Eye (tissue), 1 donor: ENCODE measurements at regions not wholly inside any gene's neighbourhood (a gene's known extent, or its start where the extent isn't known, plus 50 kb on each side); places are given as distances from the start of the nearest gene placed in this dataset.

ENCODE experiments used
- DNase-seq: peaks from one replicate; pipeline ENCODE4 v3.0.0-alpha.2; 2015

DNA sequence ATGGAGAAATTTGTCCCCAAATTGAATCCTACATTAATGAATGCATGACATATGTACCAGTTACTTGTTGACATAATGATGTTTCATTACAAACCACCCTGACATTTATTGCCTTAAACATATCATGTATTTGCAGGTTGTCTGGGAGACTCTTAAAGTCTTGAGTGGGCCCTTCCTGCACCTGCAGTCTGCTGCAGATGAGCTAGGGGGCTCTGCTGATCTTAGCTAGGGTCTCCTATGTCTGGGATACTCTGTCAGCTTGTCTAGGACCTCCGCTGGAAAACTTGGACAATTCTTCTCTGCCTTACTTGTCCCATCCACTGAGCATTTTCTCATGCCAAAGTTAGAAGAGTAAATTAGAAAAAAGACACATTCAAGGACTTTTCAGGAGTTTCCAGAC, 581.6 kb downstream of the HAO1 start:
- DNase-seq: no peak

DNA sequence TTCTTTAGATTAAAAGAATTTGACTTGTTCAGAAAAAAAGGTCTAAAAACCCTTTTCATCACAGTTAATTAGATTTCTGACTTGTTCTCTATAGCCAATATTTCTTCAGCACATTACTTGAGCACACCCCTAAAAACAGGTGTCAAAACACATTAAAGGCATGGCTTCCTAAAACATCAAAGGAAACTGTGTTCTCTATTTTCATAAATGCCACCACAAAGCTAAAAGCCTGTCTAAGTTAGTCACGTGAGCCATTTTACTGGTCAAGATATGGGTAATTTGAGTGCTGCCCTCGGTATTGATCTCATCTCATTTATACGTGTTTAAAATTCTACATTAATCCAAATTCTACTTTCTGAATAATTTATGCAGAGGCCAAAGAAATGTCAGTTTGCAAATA, 580.5 kb downstream of the HAO1 start:
- DNase-seq: peak; percentile 31

DNA sequence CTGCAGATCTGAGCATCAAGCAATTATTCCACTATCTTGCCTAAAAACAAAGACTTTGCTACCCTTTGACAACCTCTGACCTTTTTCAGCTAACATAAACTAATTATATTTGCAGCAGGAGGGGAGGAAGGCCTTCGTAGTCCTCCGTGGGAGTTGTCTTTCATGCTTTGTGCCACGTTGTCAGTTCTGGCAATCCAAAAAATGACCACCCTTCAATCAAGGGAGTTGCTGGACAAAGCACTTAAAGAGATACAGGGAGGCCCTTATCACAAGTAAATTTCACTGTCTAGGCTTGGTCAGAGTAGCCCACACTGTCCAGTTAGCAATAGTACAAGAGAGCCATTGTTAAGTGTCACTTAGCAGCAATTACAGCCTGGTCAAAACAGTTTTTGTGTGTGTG, 578.9 kb downstream of the HAO1 start:
- DNase-seq: peak; percentile 88

DNA sequence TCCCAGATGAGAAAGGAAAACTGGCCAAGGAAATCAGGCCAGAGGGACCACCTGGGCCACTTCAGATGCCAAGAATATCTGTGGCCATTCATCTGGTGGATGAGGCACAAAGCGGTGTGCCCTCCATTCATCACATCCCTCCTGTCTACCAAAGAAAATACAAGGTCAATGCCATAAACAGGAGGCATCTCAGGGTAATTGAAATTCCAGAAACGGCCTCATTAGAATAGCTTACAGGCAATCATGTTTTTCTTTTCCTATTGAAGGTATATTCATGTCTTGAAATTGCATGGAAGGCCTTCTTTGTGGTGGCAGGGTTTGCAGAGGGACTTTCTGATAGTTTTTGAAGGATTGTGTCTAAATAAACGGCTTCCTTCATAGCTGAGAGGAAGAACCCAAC, 578.3 kb downstream of the HAO1 start:
- DNase-seq: peak; percentile 56

DNA sequence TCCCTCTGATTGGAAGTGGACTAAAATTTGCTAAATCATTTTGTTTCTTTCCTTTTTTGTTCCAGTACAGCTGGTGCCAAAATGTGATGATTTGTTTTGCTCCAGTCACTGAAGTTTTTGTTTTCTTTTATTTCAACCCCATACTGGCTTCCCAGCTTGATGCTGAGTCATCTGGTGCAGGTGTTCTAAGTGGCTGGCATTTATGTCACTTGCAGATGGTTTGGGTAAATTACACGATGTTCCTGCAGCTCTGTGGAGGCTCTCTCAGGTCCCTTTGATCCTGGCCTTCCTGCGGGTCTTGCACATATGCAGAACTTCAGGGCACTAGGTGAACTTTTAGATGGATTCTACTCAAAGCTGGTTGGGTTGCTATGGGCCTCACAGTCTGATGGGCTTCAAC, 577.7 kb downstream of the HAO1 start:
- DNase-seq: no peak

DNA sequence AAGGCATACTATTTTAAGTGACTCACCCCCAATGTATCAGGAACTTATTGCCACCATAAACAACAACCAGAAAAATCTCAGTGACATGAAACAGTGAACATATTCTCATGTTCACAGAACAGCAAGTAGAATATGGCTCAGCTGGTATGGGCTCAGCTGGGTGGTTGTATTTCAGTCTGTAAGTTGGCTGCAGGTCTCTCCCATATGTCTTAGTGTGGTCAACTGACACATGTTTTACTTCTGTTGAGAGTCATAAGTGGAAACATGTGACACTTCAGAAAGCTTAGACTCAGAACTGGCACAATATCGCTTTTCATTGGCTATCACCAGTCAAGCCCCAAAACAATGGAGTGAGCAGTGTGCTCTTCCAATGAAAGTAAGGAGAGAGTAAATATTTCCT, 574.1 kb downstream of the HAO1 start:
- no peak for DNase-seq

DNA sequence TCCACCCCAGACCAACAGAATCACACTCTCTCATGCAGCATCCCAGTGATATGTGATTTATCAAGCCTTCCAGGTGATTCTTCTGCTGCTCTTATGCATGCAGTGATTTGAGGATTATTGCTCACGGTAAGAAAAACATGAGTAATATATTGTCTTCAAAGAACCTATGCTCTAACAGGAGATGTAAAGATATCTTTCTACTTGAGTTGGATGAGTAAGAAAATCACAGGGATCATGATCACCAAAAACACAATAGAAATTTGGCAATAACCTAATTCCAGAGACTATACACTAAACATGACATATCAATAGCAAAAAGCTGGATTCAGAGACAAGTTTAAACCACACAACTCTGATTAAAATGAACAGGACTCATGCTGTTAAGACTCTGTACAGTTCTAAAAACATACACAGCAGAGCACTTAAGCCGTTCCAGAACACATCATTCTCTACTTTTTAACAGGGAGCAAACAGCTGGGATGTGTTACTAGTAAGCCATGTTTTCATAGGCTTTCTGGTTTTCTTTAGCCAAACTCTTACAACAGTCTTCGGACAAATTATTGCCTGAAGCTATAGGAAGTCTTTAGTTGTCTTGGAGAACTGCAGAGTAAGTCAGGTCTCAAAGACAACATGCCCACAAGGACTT, 568.6 kb downstream of the HAO1 start:
- peak; percentile 55 for DNase-seq

DNA sequence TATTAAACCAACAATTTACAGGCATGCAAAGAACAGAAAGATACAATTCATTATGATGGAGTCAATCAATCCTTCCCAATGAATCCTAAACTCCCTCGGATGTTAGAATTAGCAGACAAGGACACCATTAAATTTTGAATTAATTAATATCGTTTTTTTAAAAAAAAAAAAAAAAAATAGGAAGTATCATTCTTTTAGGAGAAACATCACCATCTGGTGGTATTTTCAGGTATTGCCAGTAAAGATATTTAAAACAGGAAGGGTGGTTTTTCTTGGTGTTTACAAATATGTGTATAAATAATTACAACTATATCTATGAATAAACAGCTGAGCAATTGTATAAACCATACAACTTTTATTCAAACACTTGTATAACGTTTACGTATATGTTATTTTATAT, 564.4 kb downstream of the HAO1 start:
- peak; percentile 56 for DNase-seq

DNA sequence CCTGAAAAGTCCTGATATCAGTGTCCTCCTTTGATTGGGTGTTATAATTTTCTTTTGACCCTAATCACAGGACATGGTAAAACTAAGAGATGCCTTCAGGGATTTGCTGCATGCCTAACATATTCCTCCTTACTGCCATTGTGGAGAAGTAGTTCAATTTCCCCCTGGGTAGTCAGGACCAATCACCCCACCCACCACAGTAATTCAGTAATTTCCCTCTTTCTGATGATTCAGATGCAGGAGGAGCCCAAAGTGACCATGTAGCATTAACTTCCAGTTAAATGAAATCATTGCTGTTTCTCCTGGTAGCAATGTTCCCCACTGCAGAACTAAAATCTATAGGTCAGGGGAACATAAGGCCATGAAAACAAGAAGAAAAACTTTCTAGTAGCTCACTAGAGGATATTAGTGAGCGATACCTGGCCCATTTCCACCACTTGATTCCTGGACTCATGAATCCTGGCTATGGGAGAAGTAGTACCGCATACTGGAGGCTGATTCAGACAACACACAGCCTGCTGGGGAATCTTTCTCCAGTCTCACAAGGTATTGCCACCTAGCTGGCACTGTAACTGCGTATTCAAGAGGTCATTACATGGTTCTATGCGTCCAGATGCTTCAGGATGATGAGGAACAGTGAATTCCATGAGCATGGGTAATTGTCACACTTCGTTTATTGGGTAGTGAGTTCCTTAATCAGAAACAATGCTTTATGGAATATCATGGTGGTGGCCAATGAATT, 561.2 kb downstream of the HAO1 start:
- no peak for DNase-seq

DNA sequence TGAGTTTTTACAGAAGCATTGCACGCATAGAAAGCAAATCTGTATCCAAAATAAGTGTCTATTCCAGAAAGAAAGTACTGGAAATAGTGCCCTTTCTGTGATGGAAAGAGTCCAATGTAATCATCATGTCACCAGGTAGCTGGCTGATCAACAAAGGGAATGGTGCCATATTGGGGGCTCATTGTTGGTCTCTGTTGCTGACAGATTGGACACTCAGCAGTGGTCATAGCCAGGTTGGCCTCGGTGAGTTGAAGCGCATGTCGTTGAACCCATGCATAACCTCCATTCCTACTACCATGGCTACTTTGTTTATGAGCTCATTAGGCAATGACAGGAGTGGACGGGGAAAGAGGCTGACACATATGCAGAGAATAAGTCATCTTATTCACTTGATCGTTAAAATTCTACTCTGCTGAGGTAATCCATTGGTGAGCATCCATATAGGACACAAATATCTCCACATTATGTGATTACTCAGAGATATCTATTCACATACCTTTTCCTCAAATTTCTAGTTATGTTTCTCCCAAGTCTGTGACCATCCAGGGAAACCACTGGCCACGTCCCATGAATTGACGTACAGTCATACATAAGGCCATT, 560.5 kb downstream of the HAO1 start:
- DNase-seq: no peak

DNA sequence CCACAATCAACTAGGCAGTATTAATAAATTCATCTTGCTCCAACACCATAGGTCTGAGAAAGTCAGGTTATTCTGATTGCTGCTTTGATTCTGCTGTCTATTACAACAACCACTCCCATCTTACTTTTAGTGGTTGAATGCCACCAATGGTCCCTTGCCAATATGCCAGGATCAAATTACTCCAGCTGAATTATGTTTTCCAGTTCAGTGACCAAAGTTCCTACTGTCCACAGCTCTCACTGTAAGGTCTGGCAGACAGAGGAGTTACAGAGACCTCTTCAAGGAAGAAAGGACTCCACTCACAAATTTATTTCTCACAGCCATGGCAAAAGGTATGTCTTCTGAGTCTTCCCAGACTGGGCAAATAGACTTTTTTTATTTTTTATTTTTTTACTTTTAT, 557.0 kb downstream of the HAO1 start:
- no peak for DNase-seq

DNA sequence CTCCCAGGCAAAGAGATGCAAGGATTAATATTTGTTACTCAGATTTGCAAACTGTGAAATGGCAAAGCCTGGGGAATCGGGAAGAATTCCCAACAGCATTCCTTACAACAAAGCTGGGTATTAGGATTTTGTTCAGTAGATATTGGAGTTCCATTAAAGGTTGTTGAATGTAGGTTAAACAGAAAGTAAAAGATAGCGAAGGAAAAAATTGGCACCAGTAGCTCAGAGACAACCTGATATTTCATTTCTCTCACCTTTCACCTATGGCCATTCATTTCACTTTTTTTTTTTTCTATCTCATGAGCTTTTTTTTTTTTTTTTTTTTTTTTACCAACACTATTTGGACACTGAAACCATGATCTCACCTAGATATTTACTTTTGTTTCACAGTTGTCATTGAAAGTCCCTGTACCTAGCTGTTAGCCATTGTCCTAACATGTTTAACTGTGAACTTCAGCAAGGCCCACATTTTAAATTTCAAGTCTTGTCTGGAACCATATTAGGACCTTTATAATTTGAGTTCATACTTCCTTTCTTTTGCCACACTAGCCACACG, 552.5 kb downstream of the HAO1 start:
- DNase-seq: no peak

DNA sequence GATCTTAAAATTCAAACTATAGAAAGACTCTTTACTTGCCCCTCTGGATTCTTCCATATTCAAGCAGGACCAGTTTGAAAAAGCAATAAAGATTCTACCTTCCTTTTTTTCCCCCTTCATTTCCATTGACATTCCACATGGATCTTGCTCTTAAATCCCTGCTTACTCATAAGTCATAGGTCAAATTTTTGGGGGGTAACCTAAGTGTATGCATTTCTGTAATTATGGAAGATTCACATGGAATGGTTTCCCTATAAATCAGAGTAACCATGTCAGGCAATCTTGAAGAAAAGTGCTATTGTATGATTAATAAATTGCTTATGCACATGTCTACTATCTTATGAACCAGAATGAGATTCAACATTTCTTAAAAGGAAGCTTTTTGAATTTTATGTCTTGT, 551.0 kb downstream of the HAO1 start:
- DNase-seq: no peak

DNA sequence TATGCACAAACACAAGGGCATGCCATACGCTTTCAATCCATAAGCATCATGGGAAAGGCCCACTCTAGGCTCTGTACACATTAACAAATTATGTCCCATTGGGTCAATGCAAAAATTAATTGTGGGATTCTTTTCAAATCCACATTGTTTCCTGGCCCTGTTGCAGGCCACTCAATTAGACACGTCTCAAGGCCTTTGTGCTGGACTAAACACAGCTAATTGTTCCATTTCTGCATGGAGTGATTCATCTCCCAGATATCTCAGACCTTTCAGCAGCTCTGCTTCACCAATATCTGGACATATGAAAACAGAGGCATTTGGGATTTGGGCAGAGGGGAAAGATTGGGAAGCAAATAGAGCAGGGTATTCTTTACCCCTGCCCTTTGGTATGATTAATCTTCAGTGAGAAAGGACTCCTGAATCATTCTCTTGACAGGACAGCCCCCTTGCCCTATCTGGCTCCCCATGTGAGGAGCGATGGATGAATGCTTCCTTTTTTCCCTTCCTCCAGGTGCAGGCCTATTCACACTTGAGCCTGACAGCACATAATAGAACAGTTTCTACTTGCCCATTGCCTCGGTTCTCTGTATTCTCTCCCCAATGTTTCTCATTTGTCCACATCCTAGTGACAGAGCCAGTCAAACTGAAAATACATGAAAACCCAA, 547.6 kb downstream of the HAO1 start:
- peak; percentile 79 for DNase-seq

DNA sequence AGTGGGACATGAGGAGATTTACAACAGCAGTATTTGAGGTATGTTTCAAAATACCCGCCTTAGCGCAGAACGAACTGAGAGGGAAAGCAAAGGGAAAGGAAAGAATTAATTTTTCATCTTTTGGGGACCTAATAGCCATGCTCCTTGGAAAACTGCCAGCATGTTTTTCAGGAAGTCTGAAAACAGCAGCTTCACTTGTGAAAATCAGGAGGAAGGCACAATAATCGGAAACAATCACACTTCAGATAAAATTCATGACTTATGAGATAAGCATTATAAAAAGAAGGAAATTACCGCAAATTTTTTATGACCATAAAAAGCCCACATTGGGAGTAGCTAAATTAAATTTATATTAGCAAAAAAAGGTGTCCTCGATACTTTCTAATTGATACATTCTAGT, 541.1 kb downstream of the HAO1 start:
- DNase-seq: no peak

DNA sequence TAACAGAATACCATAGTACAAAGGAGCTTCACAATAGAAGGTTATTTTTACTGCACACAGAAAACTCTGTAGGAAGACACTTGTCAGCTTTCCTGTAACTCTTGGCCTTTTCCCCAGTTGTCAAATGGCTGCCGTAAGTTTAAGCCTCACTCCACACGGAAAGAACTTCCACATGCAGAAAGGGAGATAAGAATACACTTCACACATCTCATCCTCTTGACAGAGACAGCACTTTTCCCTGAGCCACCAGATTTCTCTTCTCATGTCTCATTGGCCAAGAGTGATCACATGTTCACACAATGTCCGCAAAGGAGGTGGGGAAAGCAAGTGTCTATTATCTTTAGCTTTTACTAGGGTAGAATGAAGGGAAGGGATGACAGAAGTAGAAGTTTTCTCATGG, 540.7 kb downstream of the HAO1 start:
- no peak for DNase-seq

DNA sequence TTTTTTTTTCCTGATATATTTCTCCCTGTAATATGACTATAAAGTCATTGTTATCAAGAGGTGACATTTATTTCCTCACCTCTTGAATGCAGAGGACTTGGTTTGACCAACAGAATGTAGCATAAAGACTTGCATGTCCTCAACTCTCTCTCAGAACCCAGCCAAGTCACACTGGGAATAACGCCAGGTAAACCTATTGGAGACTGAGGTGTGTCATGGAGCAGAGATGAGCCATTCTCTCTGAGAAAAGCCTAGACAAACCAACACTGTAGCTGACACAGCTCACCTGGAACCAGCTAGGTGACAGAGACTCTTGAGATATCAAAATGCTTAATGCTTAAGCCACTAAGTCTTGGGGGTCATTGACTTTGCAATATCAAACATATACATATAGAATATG, 533.6 kb downstream of the HAO1 start:
- no peak for DNase-seq

DNA sequence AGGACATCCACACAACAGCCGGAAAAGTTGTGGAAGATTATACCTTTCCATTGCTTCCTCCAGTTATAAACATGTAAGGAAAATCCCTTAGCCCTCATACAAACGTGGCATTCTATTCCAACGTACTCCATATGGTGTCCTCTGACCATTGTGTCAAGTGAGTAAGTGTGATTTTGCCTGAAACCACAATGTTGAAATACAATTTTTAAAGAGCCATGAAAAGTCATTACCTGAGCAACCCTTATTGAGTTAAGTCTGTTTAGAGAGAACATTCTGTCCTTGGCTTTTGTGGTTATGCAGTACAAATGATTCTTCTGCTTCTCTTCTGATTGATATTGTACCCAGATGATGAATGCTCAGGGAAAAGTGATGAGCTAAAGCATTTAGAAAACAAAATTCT, 530.1 kb downstream of the HAO1 start:
- no peak for DNase-seq

DNA sequence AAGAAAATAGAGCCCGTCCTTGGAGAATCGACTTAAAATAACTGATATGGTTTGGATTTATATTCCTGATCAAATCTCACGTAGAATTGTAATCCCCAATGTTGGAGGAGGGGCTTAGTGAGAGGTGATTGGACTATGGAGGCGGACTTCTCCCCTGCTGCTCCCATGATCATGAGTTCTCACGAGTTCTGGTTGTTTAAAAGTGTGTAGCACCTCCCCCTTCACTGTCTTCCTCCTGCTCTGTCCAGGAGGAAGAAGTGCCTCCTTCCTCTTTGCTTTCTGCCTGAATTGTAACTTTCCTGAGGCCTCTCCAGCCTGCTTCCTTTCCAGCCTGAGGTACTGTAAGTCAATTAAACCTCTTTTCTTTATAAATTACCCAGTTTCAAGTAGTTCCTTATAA, 529.2 kb downstream of the HAO1 start:
- DNase-seq: no peak

DNA sequence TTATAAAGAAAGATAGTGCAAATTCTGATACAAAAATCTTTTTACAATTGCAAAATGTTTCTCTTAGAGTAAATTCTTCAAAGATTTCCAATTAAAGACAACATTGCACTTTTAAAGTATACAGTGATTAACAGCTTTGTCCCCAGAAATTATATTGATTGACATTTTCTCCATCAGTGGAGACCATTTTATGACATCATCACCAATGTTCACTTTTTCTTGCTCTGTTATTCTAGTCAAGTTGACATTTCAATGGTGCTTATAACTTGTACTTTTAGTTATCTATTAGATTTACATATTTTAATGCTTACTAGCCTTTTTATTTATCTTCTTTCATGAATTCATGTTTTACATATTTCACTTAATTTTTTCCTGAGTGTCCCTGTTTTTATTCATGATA, 524.8 kb downstream of the HAO1 start:
- no peak for DNase-seq

DNA sequence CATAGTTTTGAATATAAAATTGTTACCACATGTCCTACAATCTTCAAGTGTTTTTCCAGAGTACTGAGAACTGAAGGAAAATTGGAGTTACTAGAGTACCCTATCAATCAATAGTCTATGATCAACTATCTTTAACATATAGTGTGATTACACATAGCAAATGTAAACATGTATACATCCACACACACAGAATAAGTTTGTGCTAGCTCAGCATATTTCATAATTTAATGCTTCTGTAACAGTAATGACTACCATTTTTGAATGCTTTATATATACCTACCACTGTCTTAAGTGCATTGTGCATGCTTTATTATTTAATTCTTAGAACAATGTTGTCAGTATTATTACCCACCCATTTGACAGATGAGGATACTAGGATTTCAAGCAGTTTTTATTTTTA, 523.9 kb downstream of the HAO1 start:
- DNase-seq: no peak

DNA sequence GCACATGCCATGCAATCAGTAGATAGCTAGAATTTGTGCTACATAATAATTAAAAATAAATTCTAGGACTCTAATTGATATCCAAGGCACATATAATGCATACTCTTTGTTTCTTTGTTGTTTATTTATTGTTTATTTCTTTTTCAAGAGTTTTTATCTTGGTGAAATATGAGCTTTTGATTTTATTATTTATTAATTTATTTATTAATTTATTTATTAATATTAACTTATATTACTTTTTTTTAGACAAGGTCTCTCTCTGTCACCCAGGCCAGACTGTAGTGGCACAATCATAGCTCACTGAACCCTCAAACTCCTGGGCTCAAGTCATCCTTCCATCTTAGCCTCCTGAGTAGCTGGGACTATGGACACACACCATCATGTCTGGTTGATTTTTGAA, 519.9 kb downstream of the HAO1 start:
- no peak for DNase-seq

DNA sequence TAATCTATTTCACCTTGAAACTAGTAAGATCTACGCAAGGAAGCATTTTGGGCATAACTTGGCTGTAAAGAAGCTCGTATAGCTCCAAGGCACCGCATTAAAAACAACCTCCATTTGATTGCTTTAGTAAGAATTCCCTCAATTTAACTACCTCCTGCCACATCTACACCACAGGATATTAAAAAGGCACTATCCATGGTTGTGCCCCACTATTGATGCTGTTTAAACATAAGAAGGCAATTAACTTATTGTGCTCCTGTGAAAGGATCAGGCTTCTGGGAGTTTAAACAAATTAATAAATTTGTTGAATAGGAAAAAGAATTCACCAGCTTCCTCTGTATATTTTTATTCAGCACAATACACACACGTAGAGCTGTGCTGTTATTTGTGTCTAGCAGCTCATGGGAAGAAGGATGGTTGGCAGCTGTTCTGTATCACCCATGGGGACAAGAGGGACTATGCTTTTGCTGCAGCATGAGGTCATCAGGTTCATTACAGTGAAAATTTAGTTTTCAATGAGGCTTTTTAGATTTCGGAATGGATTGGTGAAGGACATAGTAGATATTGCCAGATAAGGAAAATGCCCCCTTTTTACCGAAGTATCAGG, 513.3 kb downstream of the HAO1 start:
- peak; percentile 24 for DNase-seq
